ENCODE measurements at regions not wholly inside any gene's neighbourhood (a gene's known extent, or its start where the extent isn't known, plus 50 kb on each side); places are given as distances from the start of the nearest gene placed in this dataset.

DNA sequence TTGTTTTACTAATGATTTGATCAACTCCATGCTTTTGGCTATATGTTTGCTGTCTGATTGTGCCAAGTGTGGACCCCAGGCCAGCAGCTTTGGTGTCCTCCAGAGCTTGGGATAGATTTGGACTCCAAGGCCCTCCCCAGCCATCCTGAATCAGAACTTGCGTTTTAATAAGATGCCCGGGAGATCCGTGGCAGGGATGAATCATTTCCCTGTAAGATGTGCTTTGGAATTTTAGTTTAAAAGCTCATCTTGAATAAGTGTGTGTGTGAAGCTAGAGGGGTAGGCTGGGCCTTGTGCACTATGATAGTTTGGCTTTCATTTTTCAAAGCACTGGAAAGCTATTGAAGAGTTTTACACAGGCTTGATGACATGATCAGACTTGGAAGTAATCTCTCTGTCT lies 66.2 kb upstream of the SDK1 start:
- DNase-seq (ENCODE audit: low spot score) = no peak

- no peak for DNase-seq (ENCODE audit: low spot score)
These were observed 65.7 kb upstream of the SDK1 start for GRCh38 chr7:3235322-3235721.

- no peak for DNase-seq (ENCODE audit: low spot score)
These were observed 64.8 kb upstream of the SDK1 start for GRCh38 chr7:3236268-3236667.

GRCh38 chr7:3238525-3239210 lies 62.4 kb upstream of the SDK1 start:
- no peak for DNase-seq (ENCODE audit: low spot score)

DNA sequence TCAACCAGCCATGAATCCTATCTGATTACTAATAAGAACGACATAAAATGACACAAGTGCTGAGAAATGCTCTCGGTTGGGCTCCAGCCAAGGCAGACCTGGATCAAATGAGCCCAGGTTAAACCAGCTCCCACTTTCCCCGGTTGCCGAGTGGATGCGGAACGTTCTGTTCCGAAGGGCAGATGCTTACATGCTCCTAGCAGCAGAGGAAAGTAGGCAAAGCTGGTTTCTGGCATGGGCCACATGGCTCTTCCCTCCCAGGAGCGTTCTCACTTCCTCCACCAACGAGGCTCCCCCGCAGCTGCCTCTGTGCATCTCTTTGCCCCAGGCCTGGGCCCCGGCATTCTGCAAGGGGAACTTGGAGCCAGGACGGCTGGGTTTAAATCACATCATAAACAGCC lies 61.8 kb upstream of the SDK1 start:
- no peak for DNase-seq (ENCODE audit: low spot score)

- DNase-seq (ENCODE audit: low spot score) = no peak
These were observed 60.1 kb upstream of the SDK1 start for GRCh38 chr7:3240826-3241430.

GRCh38 chr7:3241686-3242258 lies 59.3 kb upstream of the SDK1 start:
- no peak for DNase-seq (ENCODE audit: low spot score)

DNA sequence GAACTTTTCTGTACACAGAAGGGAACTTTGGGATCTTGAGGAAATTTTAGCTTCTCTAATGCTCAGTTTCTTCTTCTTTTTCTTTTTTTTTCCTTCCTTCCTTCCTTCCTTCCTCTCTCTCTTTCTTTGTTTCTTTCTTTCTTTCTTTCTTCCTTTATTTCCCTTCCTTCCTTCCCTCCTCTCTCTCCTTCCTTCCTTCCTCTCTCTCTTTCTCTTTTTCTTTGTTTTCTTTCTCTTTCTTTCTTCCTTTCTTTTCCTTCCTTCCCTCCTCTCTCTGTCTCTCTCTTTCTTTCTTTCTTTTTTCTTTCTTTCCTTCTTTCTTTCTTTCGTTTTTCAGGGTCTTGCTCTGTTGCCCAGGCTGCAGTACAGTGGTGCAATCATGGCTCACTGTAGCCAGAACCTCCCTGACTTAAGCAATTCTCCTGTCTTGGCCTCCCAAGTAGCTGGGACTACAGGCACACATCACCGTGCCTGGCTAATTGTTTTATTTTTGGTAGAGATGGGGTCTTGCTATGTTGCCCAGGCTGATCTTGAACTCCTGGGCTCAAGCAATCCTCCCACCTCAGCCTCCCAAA lies 58.6 kb upstream of the SDK1 start:
- DNase-seq (ENCODE audit: low spot score) = no peak

DNA sequence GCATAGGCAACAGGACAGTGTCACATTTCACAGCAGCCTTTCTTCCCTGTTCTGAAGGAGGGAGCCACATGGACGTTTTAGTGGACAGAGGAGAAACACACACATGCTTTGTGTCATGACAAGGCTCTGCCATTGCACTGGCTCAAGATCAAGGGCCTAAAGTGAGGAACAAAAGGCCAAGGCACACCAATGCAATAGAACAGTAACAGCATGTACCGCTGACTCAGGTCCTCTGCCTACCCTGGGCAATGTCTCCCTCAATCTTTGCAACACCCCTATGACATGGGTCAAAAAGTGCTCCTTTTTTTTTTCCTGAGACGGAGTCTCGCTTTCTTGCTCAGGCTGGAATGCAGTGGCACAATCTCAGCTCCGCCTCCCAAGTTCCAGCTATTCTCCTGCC lies 57.8 kb upstream of the SDK1 start:
- DNase-seq (ENCODE audit: low spot score) = no peak

GRCh38 chr7:3243680-3244079 lies 57.4 kb upstream of the SDK1 start:
- no peak for DNase-seq (ENCODE audit: low spot score)

DNA sequence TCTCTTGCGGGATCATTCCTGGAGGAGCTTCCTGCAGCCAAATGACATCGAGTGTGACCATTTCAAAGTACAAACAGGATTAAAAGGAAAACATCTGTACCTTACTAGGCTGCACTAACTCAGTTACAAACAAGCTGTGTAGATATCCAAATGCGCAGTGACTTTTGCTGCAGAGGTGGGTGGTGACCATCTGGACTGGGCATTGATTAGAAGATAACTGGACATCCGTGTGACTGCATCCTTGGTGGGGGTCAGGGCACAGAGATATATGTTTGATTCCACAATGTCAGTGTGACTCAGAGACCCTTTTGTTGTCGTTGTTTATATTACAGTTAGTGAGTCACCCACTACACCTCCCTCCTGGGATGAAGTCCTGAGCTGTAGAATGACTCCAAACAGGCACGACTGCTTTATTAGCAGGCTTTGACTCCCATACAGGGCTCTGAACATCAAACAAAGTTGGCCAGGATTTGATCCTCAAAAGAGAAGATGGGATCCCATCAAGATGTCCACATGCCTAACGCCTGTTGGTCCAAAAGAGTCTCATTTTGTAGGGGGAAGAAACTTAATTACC lies 56.7 kb upstream of the SDK1 start:
- DNase-seq (ENCODE audit: low spot score) = no peak

GRCh38 chr7:3245077-3245476 lies 56.0 kb upstream of the SDK1 start:
- DNase-seq (ENCODE audit: low spot score) = no peak

DNA sequence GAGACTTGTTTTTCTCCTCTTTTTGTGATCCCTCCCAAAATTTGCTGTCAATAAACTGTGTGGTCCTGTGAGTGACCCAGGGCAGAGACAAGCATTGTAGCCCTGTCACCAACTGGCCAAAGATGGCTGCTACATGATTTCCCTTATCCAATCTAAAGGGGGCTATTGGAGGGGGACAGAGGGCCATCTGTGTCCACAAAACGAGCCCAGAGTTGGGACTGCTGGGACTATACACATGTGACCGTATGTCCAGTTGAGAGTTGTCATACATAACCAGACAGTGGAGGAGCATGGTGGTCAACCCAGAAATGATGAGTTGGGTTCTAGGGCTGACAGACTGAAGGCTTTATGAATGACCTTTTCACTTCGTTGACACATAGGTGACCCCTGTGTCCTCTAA lies 55.3 kb upstream of the SDK1 start:
- DNase-seq (ENCODE audit: low spot score) = no peak

- DNase-seq (ENCODE audit: low spot score) = no peak
These were observed 54.9 kb upstream of the SDK1 start for GRCh38 chr7:3246127-3246526.

GRCh38 chr7:3246651-3247050 lies 54.4 kb upstream of the SDK1 start:
- DNase-seq (ENCODE audit: low spot score) = no peak

GRCh38 chr7:3250725-3251124 lies 50.3 kb upstream of the SDK1 start:
- no peak for DNase-seq (ENCODE audit: low spot score)
